HEK293 (cell line): ENCODE measurements at regions not wholly inside any gene's neighbourhood (a gene's known extent, or its start where the extent isn't known, plus 50 kb on each side); places are given as distances from the start of the nearest gene placed in this dataset.

Source experiments
- CTCF ChIA-PET: fragments of 350-600 bp; formaldehyde crosslinking; extraction: SDS; loops from one replicate; lab custom pipeline; 2021; ENCODE audit warnings: antibody characterized with exemption; lab: Yijun Ruan, JAX
- POLR2A ChIA-PET: fragments of 300-600 bp; formaldehyde crosslinking; extraction: SDS; loops from one replicate; lab custom pipeline; 2020; ENCODE audit warnings: antibody characterized with exemption, inconsistent platforms; lab: Yijun Ruan, JAX
- H3K27ac ChIP-seq: fragments of 200-500 bp; sonication (Bioruptor generic); 2 replicates; pipeline ENCODE4 v1.5.1; 2014; ENCODE audit warnings: low read depth, low read length, control low read depth, inconsistent platforms; ENCODE audit errors: extremely low read depth
- H3K36me3 ChIP-seq, 2 experiments: fragments of 200-500 bp in 1 of 2; sonication (Bioruptor generic) in 1 of 2; 1 replicate in 1 of 2; 2 replicates in 1 of 2; pipeline ENCODE4 v1.5.1; 2014 to 2017; ENCODE audit warnings: inconsistent platforms in 2 of 2, low read length in 2 of 2; ENCODE audit not compliant: control insufficient read depth in 2 of 2, insufficient read depth in 1 of 2
- H3K4me1 ChIP-seq: fragments of 200-500 bp; sonication (Bioruptor generic); 2 replicates; pipeline ENCODE4 v1.5.1; 2014; ENCODE audit warnings: mild to moderate bottlenecking, low read length, inconsistent platforms; ENCODE audit not compliant: control insufficient read depth, insufficient read depth
- H3K4me3 ChIP-seq: 2 replicates; pipeline ENCODE4 v1.5.1; 2011; ENCODE audit warnings: low read depth, mild to moderate bottlenecking, control low read depth, low read length, moderate library complexity
- H3K9me3 ChIP-seq: fragments of 200-500 bp; sonication (Bioruptor generic); 2 replicates; pipeline ENCODE4 v1.5.1; 2014; ENCODE audit warnings: low read depth, low read length, inconsistent platforms; ENCODE audit not compliant: control insufficient read depth, insufficient read depth
- ATF2 ChIP-seq: fragments of 450-650 bp; formaldehyde crosslinking; IDR thresholded peaks from 2 replicates; pipeline ENCODE4 v1.5.1; 2016; ENCODE audit warnings: missing biosample characterization, missing genetic modification characterization, low read depth
- KLF16 ChIP-seq: fragments of 450-650 bp; formaldehyde crosslinking; IDR thresholded peaks from 2 replicates; pipeline ENCODE4 v1.5.1; 2017; ENCODE audit warnings: missing biosample characterization, missing genetic modification characterization
- MYNN ChIP-seq: fragments of 450-650 bp; formaldehyde crosslinking; IDR thresholded peaks from 2 replicates; pipeline ENCODE4 v1.5.1; 2016; ENCODE audit warnings: missing biosample characterization, missing genetic modification characterization, borderline replicate concordance
- SALL2 ChIP-seq: fragments of 450-650 bp; formaldehyde crosslinking; IDR thresholded peaks from 2 replicates; pipeline ENCODE4 v1.5.0; 2017; ENCODE audit warnings: missing biosample characterization, mild to moderate bottlenecking, missing genetic modification characterization, borderline replicate concordance
- ZBTB20 ChIP-seq: fragments of 450-650 bp; formaldehyde crosslinking; IDR thresholded peaks from 2 replicates; pipeline ENCODE4 v1.5.1; 2016; ENCODE audit warnings: missing biosample characterization, missing genetic modification characterization
- ZBTB7A ChIP-seq: fragments of 450-650 bp; formaldehyde crosslinking; IDR thresholded peaks from 2 replicates; pipeline ENCODE4 v1.5.1; 2016; ENCODE audit warnings: low read depth, missing biosample characterization, missing genetic modification characterization
- ZFP37 ChIP-seq: fragments of 450-650 bp; formaldehyde crosslinking; IDR thresholded peaks from 2 replicates; pipeline ENCODE4 v1.5.1; 2016; ENCODE audit warnings: missing biosample characterization, missing genetic modification characterization
- ZNF10 ChIP-seq: fragments of 450-650 bp; formaldehyde crosslinking; IDR thresholded peaks from 2 replicates; pipeline ENCODE4 v1.5.1; 2017; ENCODE audit warnings: missing biosample characterization, missing genetic modification characterization
- ZNF138 ChIP-seq: fragments of 450-650 bp; formaldehyde crosslinking; IDR thresholded peaks from 2 replicates; pipeline ENCODE4 v1.5.1; 2016; ENCODE audit warnings: missing biosample characterization, missing genetic modification characterization, borderline replicate concordance
- ZNF175 ChIP-seq: fragments of 450-650 bp; formaldehyde crosslinking; IDR thresholded peaks from 2 replicates; pipeline ENCODE4 v1.5.1; 2016; ENCODE audit warnings: missing biosample characterization, missing genetic modification characterization
- ZNF24 ChIP-seq: fragments of 450-650 bp; formaldehyde crosslinking; IDR thresholded peaks from 2 replicates; pipeline ENCODE4 v1.5.1; 2016; ENCODE audit warnings: missing biosample characterization, missing genetic modification characterization
- ZNF274 ChIP-seq, 2 experiments: fragments of 200-500 bp in 1 of 2; fragments of 450-650 bp in 1 of 2; sonication (Bioruptor generic) in 1 of 2; formaldehyde crosslinking in 1 of 2; IDR thresholded peaks; 2 replicates each; pipeline versions ENCODE4 v1.5.1 to v1.6.1; 2014 to 2016; ENCODE audit warnings: borderline replicate concordance in 1 of 2, inconsistent platforms in 1 of 2, low read length in 1 of 2, missing biosample characterization in 1 of 2, missing genetic modification characterization in 1 of 2
- ZNF350 ChIP-seq: fragments of 450-650 bp; formaldehyde crosslinking; IDR thresholded peaks from 2 replicates; pipeline ENCODE4 v1.5.0; 2017; ENCODE audit warnings: missing biosample characterization, mild to moderate bottlenecking, missing genetic modification characterization
- ZNF394 ChIP-seq: fragments of 450-650 bp; formaldehyde crosslinking; IDR thresholded peaks from 2 replicates; pipeline ENCODE4 v1.5.1; 2016; ENCODE audit warnings: missing biosample characterization, missing genetic modification characterization, mild to moderate bottlenecking, moderate library complexity, borderline replicate concordance
- ZNF398 ChIP-seq: fragments of 450-650 bp; formaldehyde crosslinking; IDR thresholded peaks from 2 replicates; pipeline ENCODE4 v1.5.1; 2017; ENCODE audit warnings: missing biosample characterization, missing genetic modification characterization
- ZNF521 ChIP-seq: fragments of 450-650 bp; formaldehyde crosslinking; IDR thresholded peaks from 2 replicates; pipeline ENCODE4 v1.5.1; 2017; ENCODE audit warnings: missing biosample characterization, mild to moderate bottlenecking, missing genetic modification characterization
- ZNF549 ChIP-seq: fragments of 450-650 bp; IDR thresholded peaks from 2 replicates; pipeline ENCODE4 v1.5.1; 2018; ENCODE audit warnings: missing biosample characterization, missing genetic modification characterization, mild to moderate bottlenecking, inconsistent platforms, moderate library complexity
- ZNF571 ChIP-seq: fragments of 450-650 bp; formaldehyde crosslinking; IDR thresholded peaks from 2 replicates; pipeline ENCODE4 v1.5.0; 2017; ENCODE audit warnings: missing biosample characterization, missing genetic modification characterization
- ZNF624 ChIP-seq: fragments of 450-650 bp; formaldehyde crosslinking; IDR thresholded peaks from 2 replicates; pipeline ENCODE4 v1.5.1; 2017; ENCODE audit warnings: missing biosample characterization, missing genetic modification characterization
- ZNF776 ChIP-seq: fragments of 450-650 bp; formaldehyde crosslinking; IDR thresholded peaks from 2 replicates; pipeline ENCODE4 v1.5.0; 2017; ENCODE audit warnings: missing biosample characterization, missing genetic modification characterization, borderline replicate concordance
- ZNF777 ChIP-seq: fragments of 450-650 bp; formaldehyde crosslinking; IDR thresholded peaks from 2 replicates; pipeline ENCODE4 v1.5.1; 2017; ENCODE audit warnings: missing biosample characterization, missing genetic modification characterization, borderline replicate concordance
- ZNF843 ChIP-seq: fragments of 450-650 bp; formaldehyde crosslinking; IDR thresholded peaks from 2 replicates; pipeline ENCODE4 v1.5.1; 2016; ENCODE audit warnings: missing biosample characterization, missing genetic modification characterization
- TF ChIP-seq, protein P1 (sequence below): fragments of 450-650 bp; formaldehyde crosslinking; IDR thresholded peaks from 2 replicates; pipeline ENCODE4 v1.5.1; 2016; ENCODE audit warnings: missing biosample characterization, missing genetic modification characterization
- TF ChIP-seq, protein P2 (sequence below): fragments of 450-650 bp; formaldehyde crosslinking; IDR thresholded peaks from 2 replicates; pipeline ENCODE4 v1.5.1; 2016; ENCODE audit warnings: missing biosample characterization, missing genetic modification characterization
- TF ChIP-seq, protein P3 (sequence below): fragments of 450-650 bp; formaldehyde crosslinking; IDR thresholded peaks from 2 replicates; pipeline ENCODE4 v1.5.1; 2017; ENCODE audit warnings: missing biosample characterization, missing genetic modification characterization

DNA sequence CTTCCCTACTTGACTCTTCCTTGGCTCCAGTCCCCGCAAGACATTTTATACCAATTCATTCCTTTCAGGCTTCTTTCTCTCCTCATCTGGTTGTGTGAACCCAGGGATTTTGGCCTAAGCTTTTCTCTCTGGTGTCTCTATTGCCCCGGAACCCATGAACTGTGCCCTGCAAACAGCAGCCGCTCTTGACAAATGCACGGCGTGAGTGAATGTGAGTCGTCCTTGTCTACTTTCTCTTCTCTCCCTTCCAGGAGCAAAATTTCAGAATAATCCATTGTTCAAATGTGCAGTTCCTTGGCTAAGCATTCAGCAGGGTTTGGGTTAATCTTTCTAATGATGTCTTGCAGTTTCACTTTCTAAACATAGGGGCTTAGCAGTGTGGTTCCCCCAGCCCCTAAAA, 250.4 kb upstream of the IRX4 start (continued):
- TF ChIP-seq ZNF398 (tag by site-specific recombination), result no peak
- no peak for TF ChIP-seq ZNF274 (IDR thresholded peaks at IDR 0.05; ENCODE audit: low read length)
- no peak for TF ChIP-seq ZNF274 (tag by site-specific recombination; IDR thresholded peaks at IDR 0.05; ENCODE audit: borderline replicate concordance)
- no peak for TF ChIP-seq ZNF624

- Histone ChIP-seq H3K27ac (no peak overlapping the region), H3K9me3 (no peaks in the 10 kb centered on the region), H3K4me3 (no peak overlapping the region), H3K36me3 (no peaks in the 10 kb centered on the region), H3K4me1 (no peaks in the 10 kb centered on the region)
- ChIA-PET POLR2A (no interaction called here), CTCF (no interaction called here)
- TF ChIP-seq ZBTB7A (tag by site-specific recombination), result no peak
- TF ChIP-seq ZNF24 (tag by site-specific recombination), result no peak
- TF ChIP-seq ATF2 (tag by site-specific recombination), result no peak
- TF ChIP-seq ZBTB20 (tag by site-specific recombination), result no peak
- no peak for TF ChIP-seq KLF16 (tag by site-specific recombination)
Measured at GRCh38 chr5:2132497-2132847, 249.7 kb upstream of the IRX4 start.

DNA sequence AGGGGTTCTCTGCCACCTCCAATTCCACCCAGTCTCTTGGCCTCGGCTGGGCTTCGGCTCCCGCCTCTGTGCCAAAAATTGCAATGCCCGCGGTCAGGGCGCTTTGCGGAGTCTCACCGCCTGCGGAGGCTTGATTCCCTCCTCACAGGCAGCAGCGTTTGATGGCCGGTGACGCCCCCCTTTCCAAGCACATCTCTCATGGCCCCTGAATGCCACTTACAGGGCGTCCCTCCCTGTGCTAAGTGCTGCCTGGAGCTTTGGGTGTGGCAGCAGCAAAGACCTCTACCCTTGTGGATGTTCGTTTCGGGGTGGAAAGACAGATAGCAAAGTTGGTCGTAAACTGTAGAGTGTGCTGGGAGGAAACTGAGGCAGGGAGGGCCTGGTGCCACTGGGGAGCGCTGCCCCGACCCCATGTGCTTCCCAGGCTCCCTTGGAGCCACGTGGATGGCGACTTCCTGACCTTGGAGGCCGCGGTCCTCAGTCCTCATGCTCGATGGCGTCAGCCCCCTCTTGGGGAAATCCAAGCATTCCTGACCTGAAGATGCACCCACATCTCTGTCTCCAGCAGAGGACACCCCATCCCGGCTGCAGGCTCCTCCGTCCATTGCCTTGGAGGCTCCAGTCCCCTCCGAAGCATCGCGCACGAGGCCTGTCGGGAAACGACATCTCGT, 249.2 kb upstream of the IRX4 start:
- POLR2A ChIA-PET, result no interaction called here
- TF ChIP-seq ZNF777 (tag by site-specific recombination) (no peak), ZNF394 (tag by site-specific recombination) (no peak), ZNF175 (tag by site-specific recombination) (no peak), SALL2 (no peak), ZNF138 (no peak), ZNF843 (no peak), ZNF521 (tag by site-specific recombination) (no peak), ZNF549 (no peak), ZNF776 (tag by site-specific recombination) (no peak), ZNF350 (tag by site-specific recombination) (no peak), ZFP37 (tag by site-specific recombination) (no peak), ZNF10 (tag by site-specific recombination) (no peak), ZNF571 (tag by site-specific recombination) (no peak), MYNN (tag by site-specific recombination) (no peak)
- TF ChIP-seq, protein P1, sequence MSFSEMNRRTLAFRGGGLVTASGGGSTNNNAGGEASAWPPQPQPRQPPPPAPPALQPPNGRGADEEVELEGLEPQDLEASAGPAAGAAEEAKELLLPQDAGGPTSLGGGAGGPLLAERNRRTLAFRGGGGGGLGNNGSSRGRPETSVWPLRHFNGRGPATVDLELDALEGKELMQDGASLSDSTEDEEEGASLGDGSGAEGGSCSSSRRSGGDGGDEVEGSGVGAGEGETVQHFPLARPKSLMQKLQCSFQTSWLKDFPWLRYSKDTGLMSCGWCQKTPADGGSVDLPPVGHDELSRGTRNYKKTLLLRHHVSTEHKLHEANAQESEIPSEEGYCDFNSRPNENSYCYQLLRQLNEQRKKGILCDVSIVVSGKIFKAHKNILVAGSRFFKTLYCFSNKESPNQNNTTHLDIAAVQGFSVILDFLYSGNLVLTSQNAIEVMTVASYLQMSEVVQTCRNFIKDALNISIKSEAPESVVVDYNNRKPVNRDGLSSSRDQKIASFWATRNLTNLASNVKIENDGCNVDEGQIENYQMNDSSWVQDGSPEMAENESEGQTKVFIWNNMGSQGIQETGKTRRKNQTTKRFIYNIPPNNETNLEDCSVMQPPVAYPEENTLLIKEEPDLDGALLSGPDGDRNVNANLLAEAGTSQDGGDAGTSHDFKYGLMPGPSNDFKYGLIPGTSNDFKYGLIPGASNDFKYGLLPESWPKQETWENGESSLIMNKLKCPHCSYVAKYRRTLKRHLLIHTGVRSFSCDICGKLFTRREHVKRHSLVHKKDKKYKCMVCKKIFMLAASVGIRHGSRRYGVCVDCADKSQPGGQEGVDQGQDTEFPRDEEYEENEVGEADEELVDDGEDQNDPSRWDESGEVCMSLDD (tag by site-specific recombination), result no peak
- TF ChIP-seq, protein P2, sequence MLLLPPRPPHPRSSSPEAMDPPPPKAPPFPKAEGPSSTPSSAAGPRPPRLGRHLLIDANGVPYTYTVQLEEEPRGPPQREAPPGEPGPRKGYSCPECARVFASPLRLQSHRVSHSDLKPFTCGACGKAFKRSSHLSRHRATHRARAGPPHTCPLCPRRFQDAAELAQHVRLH (tag by site-specific recombination), result no peak
- TF ChIP-seq, protein P3, sequence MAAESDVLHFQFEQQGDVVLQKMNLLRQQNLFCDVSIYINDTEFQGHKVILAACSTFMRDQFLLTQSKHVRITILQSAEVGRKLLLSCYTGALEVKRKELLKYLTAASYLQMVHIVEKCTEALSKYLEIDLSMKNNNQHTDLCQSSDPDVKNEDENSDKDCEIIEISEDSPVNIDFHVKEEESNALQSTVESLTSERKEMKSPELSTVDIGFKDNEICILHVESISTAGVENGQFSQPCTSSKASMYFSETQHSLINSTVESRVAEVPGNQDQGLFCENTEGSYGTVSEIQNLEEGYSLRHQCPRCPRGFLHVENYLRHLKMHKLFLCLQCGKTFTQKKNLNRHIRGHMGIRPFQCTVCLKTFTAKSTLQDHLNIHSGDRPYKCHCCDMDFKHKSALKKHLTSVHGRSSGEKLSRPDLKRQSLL, result no peak

More for the DNA sequence above, 249.2 kb upstream of the IRX4 start:
- no peaks in the 10 kb centered on the region for H3K9me3 ChIP-seq
- no peaks in the 10 kb centered on the region for H3K4me1 ChIP-seq
- CTCF ChIA-PET, result no interaction called here
- no peak overlapping the region for H3K4me3 ChIP-seq
- H3K27ac ChIP-seq, result no peak overlapping the region
- no peaks in the 10 kb centered on the region for H3K36me3 ChIP-seq
